Pancreas (tissue), 10 donors: ENCODE measurements at regions not wholly inside any gene's neighbourhood (a gene's known extent, or its start where the extent isn't known, plus 50 kb on each side); places are given as distances from the start of the nearest gene placed in this dataset.

Experiments used
- ATAC-seq, 4 donors: fragments of 200-7000 bp; cut with Tn5 transposase; one replicate each; pipeline versions ENCODE4 v1.8.0 to v1.9.1; 2020; ENCODE audit warnings: mild to moderate bottlenecking in 4 of 4, moderate library complexity in 4 of 4
- DNase-seq, 6 donors: peaks; one replicate each; pipeline ENCODE4 v3.0.0-alpha.2; 2020
- FAIRE-seq: peaks from 2 replicates; lab custom pipeline; 2012; peaks lifted over from hg19 to GRCh38; lab: Jason Lieb, UNC
- H3K27ac ChIP-seq, 4 donors: fragments of 200-600 bp; sonication (generic); 1 replicate in 3 of 4; 2 replicates in 1 of 4; pipeline versions ENCODE4 v1.5.0 to v1.8.0; 2020
- H3K27me3 ChIP-seq, 4 donors: fragments of 200-600 bp; one replicate each; pipeline ENCODE4 v1.8.0; 2021
- H3K36me3 ChIP-seq, 3 donors: fragments of 200-600 bp; sonication (generic) in 1 of 3; one replicate each; pipeline versions ENCODE4 v1.5.0 to v1.8.0; 2020 to 2021
- H3K4me1 ChIP-seq, 3 donors: fragments of 200-600 bp; one replicate each; pipeline ENCODE4 v1.8.0; 2021
- H3K4me3 ChIP-seq, 4 donors: fragments of 200-600 bp; sonication (generic) in 2 of 4; one replicate each; pipeline versions ENCODE4 v1.5.0 to v1.8.0; 2020 to 2021
- H3K9me3 ChIP-seq, 4 donors: fragments of 200-600 bp; one replicate each; pipeline ENCODE4 v1.8.0; 2021
- CTCF ChIP-seq, 4 donors: fragments of 200-600 bp; sonication (generic) in 3 of 4; IDR thresholded peaks; one replicate each; pipeline versions ENCODE4 v1.5.0 to v1.8.0; 2021; ENCODE audit warnings: antibody characterized with exemption in 4 of 4
- WGBS, 2 donors: extraction: QIAGEN DNeasy Blood & Tissue Kit; methylation state at CpG; one replicate each; pipeline ENCODE4 v1.1.7; 2013; 5-methylcytosine and 5-hydroxymethylcytosine counted together
- intact Hi-C, 3 donors: fragments of 100-400 bp; cut with DNase I; formaldehyde crosslinking; loops; one replicate each; pipeline versions ENCODE4 v1.11.1 to v1.14.2; 2022
- donor health status: healthy with polysubstance abuse.
- donor health status: DM: no; HTN: no; CAD: no; lungs with moderate emphysema.
- donor health status: DM: no; HTN: no; CAD: no.
- donor health status: control.
- donor health status: control.
- donor health status: Bipolar disorder and iron deficiency.
- donor health status: DM: yes; HTN: yes; CAD: no.
- donor health status: DM: no; HTN: no; CAD: no.
- donor health status: DM: no; HTN: no; CAD: no.
- donor health status: DM: yes; HTN: yes; CAD: no.

DNA sequence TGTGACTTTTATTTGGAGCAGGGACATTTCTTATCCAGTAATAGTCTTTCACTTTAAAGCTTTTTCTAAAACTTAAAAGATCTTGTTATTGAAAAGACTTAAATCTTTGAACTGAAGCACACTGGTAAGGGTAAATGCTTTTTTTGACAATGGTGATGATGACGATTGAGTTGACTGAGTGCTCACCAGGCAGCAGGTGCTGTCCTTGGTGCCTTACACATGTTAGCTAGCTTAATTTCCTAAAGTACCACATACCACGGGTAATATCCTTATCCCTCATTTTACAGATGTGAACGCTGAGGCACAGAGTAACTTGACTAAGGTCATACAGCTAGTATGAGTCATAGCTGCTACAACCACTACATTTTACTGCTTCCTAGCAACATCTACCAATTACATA, 200.0 kb downstream of the XPNPEP1 start:
- H3K4me1 ChIP-seq: no peaks in the 10 kb centered on the region
- H3K36me3 ChIP-seq: no peaks in the 10 kb centered on the region
- ATAC-seq (no peak), FAIRE-seq (no peak), DNase-seq (no peak)
- no peak overlapping the region for H3K4me3 ChIP-seq
- no peaks in the 10 kb centered on the region for H3K9me3 ChIP-seq
- no peak for TF ChIP-seq CTCF (IDR thresholded peaks at IDR 0.05)
- H3K27ac ChIP-seq: no peak overlapping the region
- intact Hi-C loops: no loop called here
- H3K27me3 ChIP-seq: no peaks in the 10 kb centered on the region
- WGBS, 2 donors: 43% methylated on average over 3 of the region's 3 CpGs

- Histone ChIP-seq H3K27ac (no peak overlapping the region), H3K27me3 (no peaks in the 10 kb centered on the region), H3K36me3 (no peaks in the 10 kb centered on the region), H3K4me3 (no peak overlapping the region), H3K4me1 (no peaks in the 10 kb centered on the region), H3K9me3 (no peaks in the 10 kb centered on the region)
- FAIRE-seq: no peak
- DNase-seq: no peak
- ATAC-seq: no peak
- TF ChIP-seq CTCF (IDR thresholded peaks at IDR 0.05): no peak
- intact Hi-C loops: no loop called here
- WGBS, 2 donors: 96 to 97% methylated on average over 3 of the region's 3 CpGs
Observed at GRCh38 chr10:109721453-109722064, 201.8 kb downstream of the XPNPEP1 start.

- H3K4me1 ChIP-seq: no peaks in the 10 kb centered on the region
- no peaks in the 10 kb centered on the region for H3K27me3 ChIP-seq
- DNase-seq: no peak
- 54 to 71% methylated on average over 1 of the region's 1 CpG for WGBS, 2 donors
- TF ChIP-seq CTCF (IDR thresholded peaks at IDR 0.05): no peak
- ATAC-seq: no peak
- intact Hi-C loops: no loop called here
- no peaks in the 10 kb centered on the region for H3K36me3 ChIP-seq
- H3K9me3 ChIP-seq: no peaks in the 10 kb centered on the region
- no peak overlapping the region for H3K4me3 ChIP-seq
- H3K27ac ChIP-seq: no peak overlapping the region
- FAIRE-seq: no peak
Observed at GRCh38 chr10:109706026-109706560, 217.2 kb downstream of the XPNPEP1 start.

DNA sequence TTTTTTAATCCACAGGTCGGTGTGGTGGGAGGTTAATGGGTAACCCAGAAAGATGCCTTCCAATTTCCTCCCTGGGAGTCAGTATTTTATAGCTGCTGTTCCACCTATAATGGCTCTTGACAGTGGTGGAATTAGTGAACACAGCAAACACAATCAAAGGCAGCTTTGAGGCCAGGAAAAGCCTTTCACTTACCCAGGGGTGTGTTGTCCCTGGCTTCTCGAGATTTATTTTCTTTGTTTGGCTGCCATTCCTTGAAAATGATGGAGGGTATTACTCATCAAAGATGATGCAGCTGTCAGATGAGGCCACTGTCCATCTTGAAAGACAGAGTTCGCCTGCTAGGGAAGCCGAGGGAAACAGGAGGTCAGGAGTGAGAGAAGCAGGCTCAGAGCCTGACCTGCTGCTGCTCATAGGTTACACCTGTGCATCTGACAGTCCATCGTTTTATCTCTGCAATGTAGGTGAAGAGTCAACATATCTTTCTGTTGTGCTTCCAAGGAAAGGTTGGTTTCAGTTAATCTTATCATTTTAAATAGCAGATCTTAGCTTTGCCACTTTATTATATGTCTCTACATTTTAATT, 221.6 kb downstream of the XPNPEP1 start:
- intact Hi-C loops: no loop called here
- no peak for TF ChIP-seq CTCF (IDR thresholded peaks at IDR 0.05)
- no peak for FAIRE-seq
- no peak for ATAC-seq
- Histone ChIP-seq H3K9me3 (no peaks in the 10 kb centered on the region), H3K4me3 (no peak overlapping the region), H3K4me1 (peaks cover 0 to 5% (median 0%) of the 10 kb centered on the region in 3 donors), H3K27ac (no peak overlapping the region), H3K27me3 (no peaks in the 10 kb centered on the region), H3K36me3 (no peaks in the 10 kb centered on the region)
- DNase-seq: no peak
- WGBS, 2 donors: 59 to 60% methylated on average over 5 of the region's 5 CpGs
